Panc1 (cell line): ENCODE measurements at regions not wholly inside any gene's neighbourhood (a gene's known extent, or its start where the extent isn't known, plus 50 kb on each side); places are given as distances from the start of the nearest gene placed in this dataset.

Experiments used
- ATAC-seq: fragments of 200-7000 bp; cut with Tn5 transposase; 2 replicates; pipeline ENCODE4 v1.9.1; 2020; ENCODE audit warnings: mild to moderate bottlenecking, moderate library complexity
- BruUV-seq: library from RNA; stranded (reverse); fragments of 400-500 nt; replicated peaks from 2 replicates; lab custom pipeline; 2021; lab: Mats Ljungman, UMichigan
- CTCF ChIA-PET: fragments of 300-600 bp; sonication (Branson Sonifier 250); formaldehyde crosslinking; loops from one replicate; lab custom pipeline; 2022; ENCODE audit warnings: antibody characterized with exemption; lab: Charles Lee
- POLR2A ChIA-PET: fragments of 300-600 bp; sonication (Branson Sonifier 250); formaldehyde crosslinking; loops from one replicate; lab custom pipeline; 2022; ENCODE audit warnings: antibody characterized with exemption; lab: Charles Lee
- DNase-seq: peaks from one replicate; pipeline ENCODE4 v3.0.0-alpha.2; 2010; ENCODE audit warnings: low read depth, low spot score
- H3K27ac ChIP-seq: 2 replicates; pipeline ENCODE4 v1.5.1; 2011; ENCODE audit warnings: mild to moderate bottlenecking, low read length, inconsistent platforms
- H3K27me3 ChIP-seq: fragments of 200-500 bp; sonication (Bioruptor generic); 2 replicates; pipeline ENCODE4 v1.6.0; 2014; ENCODE audit warnings: low read length, inconsistent platforms; ENCODE audit not compliant: control insufficient read depth, insufficient read depth
- H3K36me3 ChIP-seq: fragments of 200-500 bp; sonication (Bioruptor generic); 2 replicates; pipeline ENCODE4 v1.5.1; 2014; ENCODE audit warnings: inconsistent platforms, mild to moderate bottlenecking, low read length, moderate library complexity; ENCODE audit not compliant: control insufficient read depth, insufficient read depth
- H3K4me1 ChIP-seq: 2 replicates; pipeline ENCODE4 v1.5.1; 2011; ENCODE audit warnings: inconsistent platforms, mild to moderate bottlenecking, low read length, moderate library complexity; ENCODE audit not compliant: control insufficient read depth, insufficient read depth
- H3K4me3 ChIP-seq, 2 experiments: 2 replicates each; pipeline ENCODE4 v1.5.1; 2011 to 2012; ENCODE audit warnings: low read depth in 2 of 2, low read length in 2 of 2, mild to moderate bottlenecking in 2 of 2, inconsistent platforms in 1 of 2, moderate library complexity in 1 of 2
- H3K9me3 ChIP-seq: fragments of 200-500 bp; sonication (Bioruptor generic); 2 replicates; pipeline ENCODE4 v1.5.1; 2014; ENCODE audit warnings: low read depth, mild to moderate bottlenecking, inconsistent platforms, low read length, moderate library complexity; ENCODE audit not compliant: control insufficient read depth, insufficient read depth
- CTCF ChIP-seq: fragments of 450-650 bp; IDR thresholded peaks from 2 replicates; pipeline ENCODE4 v1.5.1; 2017; ENCODE audit warnings: mild to moderate bottlenecking
- POLR2AphosphoS5 ChIP-seq: IDR thresholded peaks from 2 replicates; pipeline ENCODE4 v1.6.1; 2012; ENCODE audit warnings: mild to moderate bottlenecking, low read depth, low read length, moderate library complexity
- REST ChIP-seq, 2 experiments: IDR thresholded peaks; 2 replicates each; pipeline ENCODE4 v1.6.1; 2011 to 2012; ENCODE audit warnings: low read depth in 2 of 2, control low read depth in 1 of 2, low read length in 1 of 2, mild to moderate bottlenecking in 1 of 2, moderate library complexity in 1 of 2; ENCODE audit not compliant: insufficient read depth in 1 of 2
- SIN3A ChIP-seq: IDR thresholded peaks from 2 replicates; pipeline ENCODE4 v1.6.1; 2012; ENCODE audit warnings: low read depth, mild to moderate bottlenecking, low read length, moderate library complexity, borderline replicate concordance; ENCODE audit not compliant: insufficient read depth
- TCF7L2 ChIP-seq: IDR thresholded peaks from 2 replicates; pipeline ENCODE4 v1.6.1; 2011; ENCODE audit warnings: mild to moderate bottlenecking, low read depth, low read length, inconsistent platforms
- in situ Hi-C: cut with HindIII; loops from 2 replicates; pipeline ENCODE4 v1.10.0; 2016; ENCODE audit warnings: low sequenced_read_pairs, low pct_unique_long_range_greater_than_20kb
- intact Hi-C: fragments of 100-400 bp; cut with micrococcal nuclease; formaldehyde crosslinking; loops from one replicate; pipeline ENCODE4 v1.10.0; 2022; ENCODE audit not compliant: unreplicated experiment

GRCh38 chr1:68346188-68346808 is 103.5 kb downstream of the RPE65 start:
- in situ Hi-C loops (no loop called here), intact Hi-C loops (loop anchor here (5.0 to 10.0 kb wide), 2 partner anchors 99 to 494 kb away; partner anchors contain the start of gene RPE65)
- H3K36me3 ChIP-seq = no peaks in the 10 kb centered on the region
- TF ChIP-seq CTCF (peak; percentile 62; the same call in 1 of the 2 replicates), POLR2AphosphoS5 (no peak), TCF7L2 (no peak), SIN3A (no peak), REST (IDR thresholded peaks at IDR 0.05; ENCODE audit: insufficient read depth in 1 of 2, low read depth in 2 of 2, low read length in 1 of 2) (no peak)
- H3K27me3 ChIP-seq = no peaks in the 10 kb centered on the region
- ATAC-seq = no peak
- CTCF ChIA-PET = interaction anchor here (0.7 to 1.2 kb wide), 3 partner anchors 79 to 229 kb away, joined by 3 to 5 read pairs (median 3); no protein-coding TSS in a partner anchor
- no peaks in the 10 kb centered on the region for H3K4me1 ChIP-seq
- POLR2A ChIA-PET = no interaction called here
- BruUV-seq = no TSS peak
- no peaks in the 10 kb centered on the region for H3K9me3 ChIP-seq
- H3K27ac ChIP-seq = no peak overlapping the region
- H3K4me3 ChIP-seq = no peak overlapping the region
- no peak for DNase-seq

- no peak for TF ChIP-seq POLR2AphosphoS5
- no peak for TF ChIP-seq CTCF
- no peak for TF ChIP-seq SIN3A
- no peak for TF ChIP-seq TCF7L2
- in situ Hi-C loops = no loop called here
- no TSS peak for BruUV-seq
- no peak for DNase-seq
- Histone ChIP-seq H3K27ac (no peak overlapping the region), H3K36me3 (no peaks in the 10 kb centered on the region), H3K4me3 (no peak overlapping the region), H3K27me3 (no peaks in the 10 kb centered on the region), H3K4me1 (no peaks in the 10 kb centered on the region), H3K9me3 (no peaks in the 10 kb centered on the region)
- POLR2A ChIA-PET = no interaction called here
- intact Hi-C loops = loop anchor here (10.0 kb wide), 1 partner anchor 101 kb away; the partner anchor contains the start of gene RPE65
- CTCF ChIA-PET = interaction anchor here (0.7 kb wide), 1 partner anchor 74 kb away, joined by 5 read pairs; no protein-coding TSS in a partner anchor
- ATAC-seq = no peak
These were observed 105.5 kb downstream of the RPE65 start for GRCh38 chr1:68344208-68344607.
